Chondrocyte (in vitro differentiated cells): ENCODE measurements at regions not wholly inside any gene's neighbourhood (a gene's known extent, or its start where the extent isn't known, plus 50 kb on each side); places are given as distances from the start of the nearest gene placed in this dataset.

ENCODE experiments used
- DNase-seq: peaks from one replicate; pipeline ENCODE4 v3.0.0; 2021; ENCODE audit warnings: mixed read lengths, low spot score
- H3K27ac Mint-ChIP-seq: one replicate; pipeline ENCODE4 v1.8.0; 2021; ENCODE audit warnings: mild to moderate bottlenecking, moderate library complexity, mixed read lengths; ENCODE audit not compliant: unreplicated experiment
- H3K27me3 Mint-ChIP-seq: 2 replicates; pipeline ENCODE4 v1.8.0; 2021; ENCODE audit warnings: low read depth, mixed read lengths
- H3K36me3 Mint-ChIP-seq: 2 replicates; pipeline ENCODE4 v1.8.0; 2021; ENCODE audit warnings: low read depth, mixed read lengths
- H3K4me1 Mint-ChIP-seq: 2 replicates; pipeline ENCODE4 v1.8.0; 2021; ENCODE audit warnings: low read depth, mild to moderate bottlenecking, mixed read lengths
- H3K4me3 Mint-ChIP-seq: one replicate; pipeline ENCODE4 v1.8.0; 2021; ENCODE audit warnings: mild to moderate bottlenecking, moderate library complexity, mixed read lengths; ENCODE audit not compliant: unreplicated experiment
- H3K9me3 Mint-ChIP-seq: 2 replicates; pipeline ENCODE4 v1.8.0; 2021; ENCODE audit warnings: low read depth, mixed read lengths
- TF ChIP-seq, protein P1 (sequence below): fragments of 200-600 bp; sonication (generic); IDR thresholded peaks from 2 replicates; pipeline ENCODE4 v1.5.0; 2021; ENCODE audit warnings: antibody characterized with exemption, mild to moderate bottlenecking, moderate library complexity

GRCh38 chr3:191884132-191884531, 423.2 kb downstream of the PYDC2 start:
- H3K4me3 Mint-ChIP-seq: no peak overlapping the region
- TF ChIP-seq, protein P1, sequence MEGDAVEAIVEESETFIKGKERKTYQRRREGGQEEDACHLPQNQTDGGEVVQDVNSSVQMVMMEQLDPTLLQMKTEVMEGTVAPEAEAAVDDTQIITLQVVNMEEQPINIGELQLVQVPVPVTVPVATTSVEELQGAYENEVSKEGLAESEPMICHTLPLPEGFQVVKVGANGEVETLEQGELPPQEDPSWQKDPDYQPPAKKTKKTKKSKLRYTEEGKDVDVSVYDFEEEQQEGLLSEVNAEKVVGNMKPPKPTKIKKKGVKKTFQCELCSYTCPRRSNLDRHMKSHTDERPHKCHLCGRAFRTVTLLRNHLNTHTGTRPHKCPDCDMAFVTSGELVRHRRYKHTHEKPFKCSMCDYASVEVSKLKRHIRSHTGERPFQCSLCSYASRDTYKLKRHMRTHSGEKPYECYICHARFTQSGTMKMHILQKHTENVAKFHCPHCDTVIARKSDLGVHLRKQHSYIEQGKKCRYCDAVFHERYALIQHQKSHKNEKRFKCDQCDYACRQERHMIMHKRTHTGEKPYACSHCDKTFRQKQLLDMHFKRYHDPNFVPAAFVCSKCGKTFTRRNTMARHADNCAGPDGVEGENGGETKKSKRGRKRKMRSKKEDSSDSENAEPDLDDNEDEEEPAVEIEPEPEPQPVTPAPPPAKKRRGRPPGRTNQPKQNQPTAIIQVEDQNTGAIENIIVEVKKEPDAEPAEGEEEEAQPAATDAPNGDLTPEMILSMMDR: no peak

GRCh38 chr3:191889106-191889505, 428.1 kb downstream of the PYDC2 start:
- DNase-seq: no peak
- no peak overlapping the region for H3K4me3 Mint-ChIP-seq
- peaks cover 11% of the 10 kb centered on the region for H3K4me1 Mint-ChIP-seq
- peaks cover 2% of the 10 kb centered on the region for H3K27me3 Mint-ChIP-seq
- no peaks in the 10 kb centered on the region for H3K9me3 Mint-ChIP-seq
- H3K36me3 Mint-ChIP-seq: no peaks in the 10 kb centered on the region
- TF ChIP-seq, protein P1: no peak
- H3K27ac Mint-ChIP-seq: no peak overlapping the region

More at GRCh38 chr3:191884132-191884531, 423.2 kb downstream of the PYDC2 start:
- Mint-ChIP-seq H3K27ac (no peak overlapping the region), H3K9me3 (no peaks in the 10 kb centered on the region), H3K27me3 (peaks cover 2% of the 10 kb centered on the region), H3K36me3 (no peaks in the 10 kb centered on the region), H3K4me1 (peaks cover 15% of the 10 kb centered on the region)
- DNase-seq: no peak

GRCh38 chr3:191889756-191890155, 428.8 kb downstream of the PYDC2 start:
- H3K4me1 Mint-ChIP-seq: peaks cover 11% of the 10 kb centered on the region
- no peaks in the 10 kb centered on the region for H3K36me3 Mint-ChIP-seq
- DNase-seq: no peak
- no peak overlapping the region for H3K4me3 Mint-ChIP-seq
- no peak overlapping the region for H3K27ac Mint-ChIP-seq
- TF ChIP-seq, protein P1: no peak
- no peaks in the 10 kb centered on the region for H3K9me3 Mint-ChIP-seq
- peaks cover 2% of the 10 kb centered on the region for H3K27me3 Mint-ChIP-seq

GRCh38 chr3:191894406-191894805, 433.4 kb downstream of the PYDC2 start:
- no peak for DNase-seq
- H3K36me3 Mint-ChIP-seq: no peaks in the 10 kb centered on the region
- no peak overlapping the region for H3K27ac Mint-ChIP-seq
- H3K4me3 Mint-ChIP-seq: no peak overlapping the region
- H3K27me3 Mint-ChIP-seq: no peaks in the 10 kb centered on the region
- peaks cover 8% of the 10 kb centered on the region for H3K4me1 Mint-ChIP-seq
- no peaks in the 10 kb centered on the region for H3K9me3 Mint-ChIP-seq
- TF ChIP-seq, protein P1: no peak

- H3K4me1 Mint-ChIP-seq: no peaks in the 10 kb centered on the region
- no peak overlapping the region for H3K4me3 Mint-ChIP-seq
- H3K27ac Mint-ChIP-seq: no peak overlapping the region
- no peaks in the 10 kb centered on the region for H3K27me3 Mint-ChIP-seq
- DNase-seq: no peak
- no peaks in the 10 kb centered on the region for H3K36me3 Mint-ChIP-seq
- H3K9me3 Mint-ChIP-seq: no peaks in the 10 kb centered on the region
- TF ChIP-seq, protein P1: no peak
Measured at GRCh38 chr3:191901741-191902140, 440.8 kb downstream of the PYDC2 start.
